ENCODE measurements at regions not wholly inside any gene's neighbourhood (a gene's known extent, or its start where the extent isn't known, plus 50 kb on each side); places are given as distances from the start of the nearest gene placed in this dataset.

- no peak for DNase-seq
These were observed 156.3 kb downstream of the FNDC1 start for GRCh38 chr6:159325476-159325875.

GRCh38 chr6:159324596-159324995, 155.4 kb downstream of the FNDC1 start:
- no peak for DNase-seq

All from SW 1271 (cell line).